COLO668 (cell line): ENCODE measurements at regions not wholly inside any gene's neighbourhood (a gene's known extent, or its start where the extent isn't known, plus 50 kb on each side); places are given as distances from the start of the nearest gene placed in this dataset.
"Not testable (repeated sequence)": the region's sequence is repeated elsewhere in the genome, so short reads cannot be mapped to it uniquely, and the experiment has no call there.

Source experiments
- DNase-seq: peaks from one replicate; lab custom pipeline; 2025; ENCODE audit not compliant: unreplicated experiment; lab: John Stamatoyannopoulos, UW

DNA sequence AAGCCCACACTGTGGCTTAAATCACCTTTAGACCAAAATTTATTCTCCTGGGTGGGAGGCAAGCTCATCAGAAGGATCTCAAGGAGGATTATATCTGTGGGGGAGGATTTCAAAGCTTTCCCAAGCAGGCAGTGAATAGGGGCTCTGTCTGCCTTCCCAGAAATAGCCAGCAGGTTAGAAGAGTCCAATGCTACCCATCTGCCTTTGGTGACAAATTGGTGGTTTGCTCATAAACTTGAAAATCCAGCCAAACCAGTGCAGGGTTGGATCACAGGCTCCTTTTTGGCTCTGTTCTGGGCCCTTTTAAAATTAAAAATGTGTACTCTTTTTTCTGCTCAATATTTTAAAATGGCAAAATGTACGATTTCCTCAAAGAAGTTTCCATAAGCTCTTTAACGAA, 118.9 kb upstream of the ZC3H11B start:
- DNase-seq: no peak

DNA sequence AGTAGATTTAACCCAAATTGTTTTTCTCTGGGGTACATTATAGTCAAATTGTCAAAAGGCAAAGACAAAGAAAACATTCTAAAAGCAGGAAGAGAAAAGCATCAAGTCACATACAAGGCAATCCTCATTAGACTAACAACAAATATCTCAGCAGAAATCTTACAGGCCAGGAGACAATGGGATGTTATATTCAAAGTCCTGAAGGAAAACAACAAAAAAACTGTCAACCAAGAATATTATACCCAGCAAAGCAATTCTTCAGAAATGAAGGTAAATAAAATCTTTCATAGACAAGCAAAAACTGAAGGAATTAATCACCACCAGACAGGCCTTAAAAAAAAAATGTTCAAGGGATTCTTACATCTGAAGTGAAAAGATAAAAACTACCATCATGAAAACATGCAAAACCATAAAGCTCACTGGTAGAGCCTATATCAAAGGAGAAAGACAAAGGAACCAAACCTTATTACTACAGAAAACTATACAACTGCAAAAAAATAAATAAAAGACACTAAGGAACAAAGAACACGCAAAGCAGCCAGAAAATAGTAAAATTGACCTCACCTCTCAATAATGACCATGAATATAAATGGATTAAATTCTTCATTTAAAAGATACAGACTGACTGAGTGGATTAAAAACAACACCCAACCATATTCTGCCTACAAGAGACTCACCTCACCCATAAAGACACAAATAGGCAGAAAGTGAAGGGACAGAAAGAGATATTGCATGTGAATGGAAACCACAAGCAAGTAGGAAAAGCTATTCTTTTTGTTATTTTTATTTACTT, 113.8 kb upstream of the ZC3H11B start:
- no peak for DNase-seq

DNA sequence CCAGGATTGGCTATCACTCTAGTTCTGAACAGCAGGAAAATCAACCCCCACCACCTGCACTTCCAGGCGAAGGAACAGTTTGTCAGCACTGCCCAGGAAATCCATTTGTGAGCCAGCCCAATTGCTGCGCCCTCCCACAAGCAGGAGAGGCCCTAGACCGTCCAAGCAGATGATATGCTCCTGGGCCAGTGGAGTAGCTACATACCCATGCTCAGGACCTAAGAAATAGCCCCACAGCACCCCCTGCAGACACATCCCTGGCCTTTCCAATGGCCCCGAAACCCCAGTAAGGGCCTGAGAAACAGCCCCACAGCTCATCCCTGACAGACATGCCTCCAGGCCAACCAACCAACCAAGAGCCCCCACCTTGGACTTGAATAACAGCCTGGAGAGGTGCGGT, 111.5 kb upstream of the ZC3H11B start:
- DNase-seq: no peak

DNA sequence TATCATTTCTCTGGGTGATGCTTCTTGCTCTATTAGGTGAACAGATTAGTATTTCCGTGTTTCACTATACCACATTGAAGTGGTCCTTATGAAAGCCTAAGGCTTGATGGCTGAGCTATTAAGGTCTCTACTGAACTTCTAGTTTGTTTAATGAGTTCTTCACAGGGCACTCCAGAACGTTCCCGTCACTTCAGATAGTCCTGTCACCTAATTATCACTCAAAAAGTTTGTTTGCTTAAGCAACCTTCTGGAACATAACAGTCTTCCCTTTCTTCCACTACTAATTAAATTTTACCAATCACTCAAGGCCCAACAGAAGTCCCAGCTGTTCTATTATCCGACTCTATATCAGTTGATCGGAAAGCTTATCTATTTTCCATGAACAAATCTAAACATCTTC, 104.6 kb upstream of the ZC3H11B start:
- no peak for DNase-seq

DNA sequence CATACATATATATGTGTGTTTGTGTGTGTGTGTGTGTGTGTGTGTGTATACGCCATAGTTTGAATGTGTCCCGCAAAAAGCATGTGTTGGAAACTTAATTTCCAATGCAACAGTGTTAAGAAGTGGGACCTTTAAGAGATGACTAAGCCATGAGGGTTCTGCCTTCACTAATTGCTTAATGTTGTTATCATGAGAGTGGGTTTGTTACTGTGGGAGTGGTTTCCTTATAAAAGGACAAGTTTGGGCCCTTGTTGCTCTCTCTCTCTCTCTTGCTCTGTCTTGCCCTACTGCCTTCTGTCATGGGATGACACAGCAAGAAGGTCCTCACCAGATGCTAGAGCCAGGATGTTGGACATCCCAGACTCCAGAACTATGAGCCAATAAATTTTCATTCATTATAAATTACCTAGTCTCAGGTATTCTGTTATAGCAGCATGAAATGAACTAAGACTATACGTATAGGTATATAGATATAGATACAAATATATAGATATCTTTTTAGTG, 103.8 kb upstream of the ZC3H11B start:
- DNase-seq: no peak

DNA sequence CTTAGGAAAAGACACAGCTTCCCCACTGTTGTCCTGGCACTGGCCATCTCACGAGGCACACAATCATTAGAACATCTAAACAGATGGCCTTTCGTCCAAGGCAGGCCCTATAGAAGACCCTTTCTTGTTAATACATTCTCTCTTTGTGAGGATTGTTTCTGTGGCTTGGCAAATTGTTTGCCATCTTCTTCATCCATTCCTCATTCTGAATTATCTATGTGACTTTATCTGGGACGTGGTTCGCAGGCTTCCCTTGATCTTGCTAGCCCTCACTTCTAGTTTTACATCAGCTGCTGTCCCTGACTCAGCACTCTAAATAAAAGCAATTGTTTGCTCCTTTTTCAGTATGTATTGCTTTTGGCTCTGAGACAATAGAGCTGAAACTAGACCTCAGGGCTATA, 101.1 kb upstream of the ZC3H11B start:
- DNase-seq: no peak

DNA sequence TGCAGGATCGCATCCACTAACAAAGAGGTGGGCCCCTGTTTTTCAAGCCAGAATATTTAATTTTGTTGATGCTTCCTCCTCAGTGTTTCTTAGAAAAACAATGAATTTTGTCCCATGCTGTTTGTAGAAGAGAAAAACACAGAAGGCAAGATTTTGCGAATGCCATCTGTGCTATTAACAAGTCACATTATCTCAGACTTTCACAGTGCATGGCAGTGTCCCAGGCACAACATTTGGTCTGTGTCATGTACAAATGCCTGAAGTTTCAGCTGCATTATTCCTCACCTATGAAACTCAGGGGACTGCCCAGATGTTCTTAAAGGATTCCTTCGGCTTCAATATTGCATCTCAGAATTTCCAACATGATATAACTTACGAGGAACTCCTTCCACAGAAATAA, 99.6 kb upstream of the ZC3H11B start:
- no peak for DNase-seq

DNA sequence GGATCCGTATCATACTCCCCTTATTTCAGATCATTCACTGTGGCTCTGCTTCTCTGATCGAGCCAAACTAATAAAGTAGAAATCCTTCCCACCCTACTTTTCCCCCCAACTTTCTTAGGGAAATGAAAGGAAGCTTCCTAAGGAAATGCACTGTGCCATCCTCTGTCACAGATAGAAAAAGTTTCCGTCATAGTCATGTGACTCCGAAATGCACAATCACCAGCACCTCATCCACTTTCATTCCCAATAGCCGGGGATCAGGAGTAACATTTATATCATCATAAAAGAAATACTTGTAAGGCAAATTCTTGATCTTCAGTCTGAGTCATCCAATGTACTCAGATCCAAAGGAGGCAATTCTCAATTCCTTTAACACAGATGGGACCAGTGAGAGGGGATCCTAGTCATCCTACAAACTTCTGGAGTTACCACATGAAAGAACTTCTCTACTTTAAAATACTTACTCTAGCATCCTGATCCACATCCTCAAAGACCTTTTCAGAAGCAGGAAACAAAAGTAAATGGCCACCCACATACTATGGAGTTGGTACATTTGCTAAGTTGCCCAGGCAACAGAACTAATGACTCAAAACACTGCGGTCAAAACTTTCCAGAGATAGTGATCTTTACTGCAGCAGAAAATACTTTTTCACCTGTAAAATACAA, 97.8 kb upstream of the ZC3H11B start:
- no peak for DNase-seq

DNA sequence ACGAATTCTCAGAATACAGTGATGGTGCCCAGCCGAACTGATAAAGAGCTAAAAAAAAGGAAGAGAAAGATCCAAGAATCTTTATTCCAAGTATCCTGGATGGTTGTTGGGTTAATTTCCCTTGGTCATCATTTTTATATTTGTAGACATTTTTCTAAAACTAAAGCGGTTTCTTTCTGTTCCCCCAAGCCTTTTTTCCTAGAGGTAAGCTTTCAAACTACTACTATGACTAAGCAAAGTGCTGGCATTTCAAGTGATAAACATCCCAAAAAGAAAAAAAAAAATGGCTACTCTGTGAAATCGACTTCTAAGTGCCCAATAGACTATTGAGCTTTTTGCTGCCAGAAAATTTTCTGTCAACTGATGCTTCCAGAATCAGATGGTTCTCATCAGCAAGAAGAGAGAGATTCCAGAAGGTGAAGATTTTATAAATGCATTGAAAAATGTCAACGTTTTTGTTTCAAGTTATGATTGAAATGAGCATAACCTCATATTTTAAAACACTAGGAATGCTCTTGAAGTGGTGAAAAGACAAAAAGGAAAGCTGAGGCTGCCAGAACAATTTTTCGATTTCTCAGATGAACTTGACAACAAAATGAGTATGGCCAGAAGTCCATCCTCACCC, 96.1 kb upstream of the ZC3H11B start:
- no peak for DNase-seq

DNA sequence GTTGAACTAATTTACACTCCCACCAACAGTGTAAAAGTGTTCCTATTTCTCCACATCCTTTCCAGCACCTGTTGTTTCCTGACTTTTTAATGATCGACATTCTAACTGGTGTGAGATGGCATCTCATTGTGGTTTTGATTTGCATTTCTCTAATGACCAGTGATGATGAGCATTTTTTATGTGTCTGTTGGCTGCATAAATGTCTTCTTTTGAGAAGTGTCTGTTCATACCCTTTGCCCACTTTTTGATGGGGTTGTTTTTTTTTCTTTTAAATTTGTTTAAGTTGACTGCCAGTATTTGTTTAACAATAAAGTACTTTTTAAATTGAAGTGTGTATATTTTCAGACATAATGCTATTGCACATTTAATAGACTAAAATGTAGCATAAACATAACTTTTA, 95.0 kb upstream of the ZC3H11B start:
- not testable (repeated sequence) for DNase-seq

DNA sequence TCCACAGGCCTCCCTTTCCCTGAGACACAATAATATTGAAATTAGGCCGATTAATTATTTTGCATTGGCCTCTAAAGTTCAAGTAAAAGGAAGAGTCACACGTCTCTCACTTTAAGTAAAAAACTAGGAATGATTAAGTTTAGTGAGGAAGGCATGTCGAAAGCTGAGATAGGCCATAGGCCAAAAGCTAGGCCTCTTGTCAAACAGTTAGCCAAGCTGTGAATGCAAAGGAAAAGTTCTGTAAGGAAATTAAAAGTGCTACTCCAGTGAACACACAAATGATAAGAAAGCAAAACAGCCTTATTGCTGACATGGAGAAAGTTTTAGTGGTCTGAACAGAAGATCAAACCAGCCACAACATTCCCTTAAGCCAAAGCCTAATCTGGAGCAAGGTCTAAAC, 91.4 kb upstream of the ZC3H11B start:
- DNase-seq: not testable (repeated sequence)

DNA sequence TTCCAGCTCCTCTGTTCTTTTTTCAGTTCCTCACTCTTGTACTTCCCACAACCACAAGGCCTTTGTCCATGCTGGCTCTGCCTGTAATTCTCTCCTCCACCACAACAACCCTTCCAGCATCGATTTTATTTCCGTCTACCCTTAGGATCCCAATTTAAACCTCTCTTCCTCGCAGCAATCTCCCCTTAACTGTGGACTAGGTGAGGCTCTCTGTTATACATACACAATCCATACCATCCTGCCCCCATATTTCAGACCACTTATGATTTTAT, 90.4 kb upstream of the ZC3H11B start:
- DNase-seq: no peak

DNA sequence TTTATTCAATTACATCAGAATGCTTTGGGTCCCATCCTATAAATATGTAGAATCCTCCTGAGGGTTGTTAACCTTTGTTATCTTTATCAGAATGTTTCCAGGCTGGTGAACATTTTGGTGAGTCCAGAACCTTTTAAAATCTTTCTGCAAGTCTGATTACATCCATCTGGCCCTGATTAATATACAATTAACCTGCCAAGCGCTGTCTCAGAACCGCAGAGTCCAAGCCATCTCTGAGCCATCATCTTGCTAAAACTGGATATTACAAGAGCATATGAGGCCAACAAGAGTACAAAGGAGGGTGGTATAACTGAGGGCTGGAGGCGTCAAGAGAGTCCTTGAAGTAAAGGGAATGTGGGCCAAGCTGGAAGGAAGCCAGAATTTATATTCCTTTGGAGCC, 88.6 kb upstream of the ZC3H11B start:
- DNase-seq: no peak

DNA sequence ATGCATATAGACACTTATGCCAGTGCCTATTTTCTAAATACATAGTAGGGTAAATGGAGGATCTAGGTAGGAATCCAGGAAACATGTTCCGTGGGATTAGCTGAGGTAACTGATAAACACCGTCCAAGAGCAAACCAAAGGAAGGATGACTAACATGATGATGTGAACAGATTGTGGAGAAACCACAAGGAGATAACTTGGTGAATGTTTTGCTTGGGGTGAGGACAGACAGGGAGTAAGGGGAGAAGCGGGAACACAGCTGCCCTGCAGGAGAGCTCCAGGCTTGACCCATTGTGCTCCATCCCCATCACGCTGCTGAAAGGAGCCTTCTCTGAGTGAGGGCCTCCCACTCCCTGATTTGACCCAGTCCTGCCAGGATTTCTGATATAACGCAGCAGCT, 87.0 kb upstream of the ZC3H11B start:
- DNase-seq: no peak

DNA sequence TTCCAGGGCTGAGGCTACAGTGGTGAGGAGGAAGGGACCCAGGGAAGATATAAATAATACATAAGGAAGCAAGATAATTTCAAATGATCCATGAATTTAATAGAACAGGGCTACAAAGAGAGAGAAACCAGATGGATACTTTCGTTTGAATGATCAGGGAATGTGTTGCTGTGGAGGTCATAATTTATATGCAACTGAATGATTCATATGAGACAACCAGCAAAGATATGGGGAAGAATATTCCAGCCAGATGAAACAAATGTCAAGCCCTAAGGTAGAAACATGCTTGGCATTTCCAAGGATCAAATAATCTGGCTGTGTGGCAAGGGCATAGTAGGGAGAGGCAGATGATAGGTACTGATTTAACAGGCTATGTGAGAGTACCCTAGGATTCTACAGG, 84.8 kb upstream of the ZC3H11B start:
- DNase-seq: no peak

DNA sequence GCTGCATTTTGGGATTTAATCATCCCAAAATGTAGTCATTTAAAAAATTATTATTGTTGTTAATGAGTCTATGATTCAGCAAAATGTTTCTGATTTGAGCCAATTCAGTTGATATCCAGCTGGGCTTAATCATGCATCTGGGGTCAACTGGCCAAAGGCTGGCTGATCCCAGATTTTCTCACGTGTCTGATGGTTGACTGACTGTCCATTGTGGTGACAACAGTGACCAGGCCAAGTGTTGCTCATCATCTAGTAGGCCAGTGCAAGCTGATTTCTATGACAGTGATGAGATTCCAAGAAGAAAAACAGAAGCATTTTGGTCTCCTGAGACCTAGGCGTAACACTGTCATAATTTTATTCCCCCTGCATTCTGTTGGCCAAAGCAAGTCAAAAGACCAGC, 80.1 kb upstream of the ZC3H11B start:
- DNase-seq: no peak

DNA sequence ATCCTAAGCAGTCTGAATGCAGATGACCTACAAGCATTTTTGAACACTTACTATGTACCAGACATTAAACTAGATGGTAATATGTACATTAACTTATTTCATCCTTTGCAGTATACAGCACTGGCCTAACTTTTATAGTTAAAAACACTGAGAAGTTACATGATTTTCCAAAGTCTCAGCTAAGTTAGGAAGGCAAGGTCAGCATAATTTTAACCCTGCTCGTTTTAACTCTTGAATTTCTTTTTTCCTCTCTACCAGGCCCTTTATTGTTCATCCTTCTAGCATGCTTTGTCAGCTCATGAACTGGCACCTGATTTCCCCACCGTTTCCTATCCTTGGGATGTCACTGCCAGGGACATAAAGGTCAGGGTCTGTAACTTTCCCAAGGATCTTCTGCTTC, 76.9 kb upstream of the ZC3H11B start:
- DNase-seq: no peak

DNA sequence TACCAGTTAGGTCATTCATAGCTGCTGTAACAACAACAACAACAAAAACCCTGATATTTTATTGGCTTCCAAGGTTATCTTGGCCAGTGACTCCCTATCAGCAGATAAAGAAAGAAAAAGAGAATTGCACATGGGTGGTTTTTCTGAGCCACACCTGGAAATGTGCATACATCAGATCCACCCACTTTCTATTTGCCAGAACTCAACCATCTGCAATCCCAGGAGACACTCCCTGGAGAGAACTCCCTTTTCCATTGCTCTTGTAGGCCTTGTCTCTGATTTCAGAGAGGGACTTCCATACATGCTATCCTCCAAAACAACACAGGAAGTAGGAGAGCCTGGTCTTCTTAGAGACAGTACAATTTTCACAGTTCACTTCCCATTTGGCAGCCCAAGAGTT, 74.9 kb upstream of the ZC3H11B start:
- DNase-seq: no peak

DNA sequence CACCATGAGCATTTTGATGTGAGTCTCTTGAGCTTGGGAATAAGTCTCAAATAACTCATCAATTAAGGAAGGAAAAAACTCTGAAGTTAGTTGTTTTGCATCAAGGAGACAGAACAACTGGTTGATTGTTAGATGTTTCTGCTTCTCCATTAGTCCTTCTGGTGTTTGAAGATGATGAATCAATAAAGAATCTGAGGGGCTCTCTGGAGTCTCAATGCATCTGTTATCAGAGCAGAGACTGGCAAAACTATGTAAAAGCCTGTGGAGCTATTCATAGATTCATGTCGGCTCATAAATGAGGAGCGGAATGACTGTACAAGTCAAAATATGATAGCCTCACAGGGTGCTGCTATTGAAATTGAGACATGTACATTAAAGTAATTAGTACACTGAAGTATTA, 73.3 kb upstream of the ZC3H11B start:
- DNase-seq: no peak

DNA sequence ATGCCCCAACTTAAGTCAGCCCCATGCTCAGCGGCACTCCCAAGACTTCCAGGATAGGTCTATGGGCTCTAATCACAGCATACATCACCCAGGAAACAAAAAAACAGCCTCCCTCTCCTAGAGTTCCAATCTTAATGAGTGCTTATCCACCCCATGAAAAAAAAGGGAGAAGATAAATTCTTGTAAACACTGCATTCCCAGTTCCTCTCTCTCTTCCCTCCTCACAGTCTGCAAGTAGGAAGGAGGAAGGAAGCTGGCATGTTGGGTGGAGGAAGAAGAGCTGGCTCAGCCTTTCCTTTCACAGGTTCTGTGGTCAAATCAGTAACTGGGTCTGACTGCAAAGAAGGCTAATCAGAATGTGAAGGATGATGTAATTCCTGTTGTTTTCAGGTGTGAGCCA, 69.9 kb upstream of the ZC3H11B start:
- DNase-seq: no peak

DNA sequence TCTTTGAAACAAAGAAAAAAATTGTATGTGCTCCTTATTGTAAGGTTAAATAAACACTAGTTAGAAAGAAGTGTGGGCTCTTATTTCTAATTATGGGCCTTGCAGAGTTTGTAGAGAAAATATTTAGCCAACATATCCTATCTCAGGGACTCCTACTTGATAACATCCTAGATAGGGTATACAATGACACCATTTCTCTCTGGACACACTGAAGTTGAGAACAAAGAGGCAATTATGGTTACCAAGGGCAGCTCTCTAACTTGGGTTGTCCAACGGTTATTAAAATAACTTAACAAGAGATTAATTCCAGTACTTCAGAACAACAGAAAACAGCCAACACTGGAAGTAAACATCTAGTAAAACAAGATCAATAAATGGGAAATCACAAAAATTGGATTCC, 69.0 kb upstream of the ZC3H11B start:
- DNase-seq: no peak

DNA sequence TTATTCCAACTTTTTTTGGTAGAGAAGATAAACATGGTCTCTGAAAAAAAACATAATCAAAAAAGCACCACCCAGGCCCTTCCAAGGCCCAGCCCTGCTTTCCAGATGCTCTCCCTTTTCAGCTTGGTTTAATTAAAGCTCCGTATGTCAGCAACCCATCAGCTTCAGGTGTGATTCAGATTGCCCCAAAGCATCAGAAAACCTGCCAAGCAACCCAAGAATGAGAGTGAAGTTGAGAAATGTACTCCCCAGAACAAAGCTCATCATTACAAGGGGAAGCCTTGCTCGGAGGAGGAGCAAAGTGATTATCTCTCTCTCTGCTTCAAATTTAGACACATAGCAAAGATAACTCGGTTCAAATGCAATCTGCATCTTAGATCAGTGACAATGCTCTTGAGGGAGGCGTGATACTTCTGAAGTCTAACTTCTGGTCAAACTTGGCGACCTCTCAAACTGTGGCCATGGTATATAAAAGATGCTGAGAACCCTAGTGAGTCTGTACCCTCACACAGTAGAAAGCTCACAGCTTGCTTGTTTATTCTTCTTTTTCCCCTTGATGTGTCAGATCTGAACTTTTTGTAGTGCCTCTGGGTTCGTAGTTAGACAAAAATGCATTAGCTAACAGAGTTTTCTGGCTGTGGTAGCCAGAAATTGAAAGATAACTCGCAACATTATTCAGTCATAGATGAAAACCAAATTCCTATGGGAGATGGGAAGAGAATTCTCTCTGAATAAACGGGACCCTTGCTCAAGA, 63.3 kb upstream of the ZC3H11B start:
- DNase-seq: no peak
